SK-N-SH (cell line): ENCODE measurements at regions not wholly inside any gene's neighbourhood (a gene's known extent, or its start where the extent isn't known, plus 50 kb on each side); places are given as distances from the start of the nearest gene placed in this dataset.

ENCODE experiments used
- CTCF ChIA-PET: fragments of 300-600, 350-600 bp; formaldehyde crosslinking; extraction: SDS; loops from one replicate; lab custom pipeline; 2021; lab: Yijun Ruan, JAX
- POLR2A ChIA-PET: fragments of 350-600 bp; sonication (Branson Sonifier 250); formaldehyde crosslinking; extraction: SDS; loops from one replicate; lab custom pipeline; 2020; ENCODE audit warnings: antibody characterized with exemption, inconsistent platforms; lab: Yijun Ruan, JAX
- DNase-seq: peaks from one replicate; pipeline ENCODE4 v3.0.0; 2012
- H2AFZ ChIP-seq: fragments of 200-600 bp; sonication (generic); 2 replicates; pipeline ENCODE4 v1.8.1; 2016; ENCODE audit warnings: antibody characterized with exemption, mild to moderate bottlenecking, low read depth
- H3F3A ChIP-seq: fragments of 200-600 bp; sonication (generic); replicated peaks from 2 replicates; pipeline ENCODE3; 2016; ENCODE audit warnings: antibody characterized with exemption, mild to moderate bottlenecking; ENCODE audit not compliant: insufficient read depth
- H3K27ac ChIP-seq, 2 experiments: fragments of 200-500 bp in 1 of 2; fragments of 200-600 bp in 1 of 2; sonication (Bioruptor generic) in 1 of 2; sonication (generic), shearing (Covaris generic) in 1 of 2; 2 replicates each; pipeline versions ENCODE4 v1.5.1 to v1.6.1; 2014 to 2016; ENCODE audit warnings: low read depth in 2 of 2, inconsistent platforms in 1 of 2, low read length in 1 of 2, mild to moderate bottlenecking in 1 of 2, mixed read lengths in 1 of 2
- H3K27me3 ChIP-seq: fragments of 200-600 bp; sonication (generic), shearing (Covaris generic); 2 replicates; pipeline ENCODE4 v1.6.1; 2016; ENCODE audit warnings: mixed run types; ENCODE audit not compliant: insufficient read depth
- H3K36me3 ChIP-seq, 2 experiments: fragments of 200-500 bp in 1 of 2; fragments of 200-600 bp in 1 of 2; sonication (Bioruptor generic) in 1 of 2; sonication (generic) in 1 of 2; replicated peaks in 1 of 2; 2 replicates each; pipeline versions ENCODE3 to v1.5.1; 2014 to 2016; ENCODE audit warnings: low read length in 1 of 2, mild to moderate bottlenecking in 1 of 2; ENCODE audit not compliant: insufficient read depth in 2 of 2, control insufficient read depth in 1 of 2
- H3K4me1 ChIP-seq, 2 experiments: fragments of 200-500 bp in 1 of 2; fragments of 200-600 bp in 1 of 2; sonication (Bioruptor generic) in 1 of 2; sonication (generic), shearing (Covaris generic) in 1 of 2; 2 replicates each; pipeline versions ENCODE4 v1.5.1 to v1.6.1; 2014 to 2016; ENCODE audit warnings: low read depth in 1 of 2, low read length in 1 of 2, mixed run types in 1 of 2; ENCODE audit not compliant: insufficient read depth in 2 of 2, control insufficient read depth in 1 of 2
- H3K4me2 ChIP-seq: fragments of 200-600 bp; sonication (generic), shearing (Covaris generic); 2 replicates; pipeline ENCODE4 v1.6.1; 2017; ENCODE audit warnings: mixed run types
- H3K4me3 ChIP-seq, 2 experiments: fragments of 200-500 bp in 1 of 2; fragments of 200-600 bp in 1 of 2; sonication (Bioruptor generic) in 1 of 2; sonication (generic), shearing (Covaris generic) in 1 of 2; 2 replicates each; pipeline versions ENCODE4 v1.5.1 to v1.8.1; 2014 to 2016; ENCODE audit warnings: low read depth in 2 of 2, inconsistent platforms in 1 of 2, low read length in 1 of 2, mild to moderate bottlenecking in 1 of 2, mixed read lengths in 1 of 2, moderate library complexity in 1 of 2
- H3K79me2 ChIP-seq: fragments of 200-600 bp; sonication (generic); 2 replicates; pipeline ENCODE4 v1.8.1; 2017; ENCODE audit warnings: mild to moderate bottlenecking; ENCODE audit not compliant: insufficient read depth
- H3K9ac ChIP-seq: fragments of 200-600 bp; sonication (generic); 2 replicates; pipeline ENCODE4 v1.6.1; 2017; ENCODE audit warnings: mixed run types
- H3K9me2 ChIP-seq: fragments of 200-600 bp; sonication (generic); 2 replicates; pipeline ENCODE4 v1.6.1; 2017; ENCODE audit warnings: mixed run types
- H3K9me3 ChIP-seq: fragments of 200-600 bp; sonication (generic); 2 replicates; pipeline ENCODE4 v1.6.1; 2017; ENCODE audit warnings: mixed run types, mild to moderate bottlenecking, moderate library complexity
- H4K20me1 ChIP-seq: fragments of 200-600 bp; sonication (generic); 2 replicates; pipeline ENCODE4 v1.6.1; 2017; ENCODE audit warnings: mild to moderate bottlenecking, mixed run types; ENCODE audit not compliant: insufficient read depth
- FOSL2 ChIP-seq: IDR thresholded peaks from 2 replicates; pipeline ENCODE4 v1.4.0; 2012; ENCODE audit warnings: low read depth, mild to moderate bottlenecking, moderate library complexity, borderline replicate concordance
- FOXM1 ChIP-seq: IDR thresholded peaks from 2 replicates; pipeline ENCODE4 v1.4.0; 2012; ENCODE audit warnings: low read depth, mild to moderate bottlenecking
- GATA2 ChIP-seq: sonication (generic); formaldehyde crosslinking; IDR thresholded peaks from 2 replicates; pipeline ENCODE4 v1.5.0; 2020; ENCODE audit warnings: mild to moderate bottlenecking, missing genetic modification reagents
- JUND ChIP-seq: IDR thresholded peaks from 2 replicates; pipeline ENCODE4 v1.4.0; 2012
- RAD21 ChIP-seq: IDR thresholded peaks from 2 replicates; pipeline ENCODE4 v1.6.1; 2012; ENCODE audit warnings: mild to moderate bottlenecking, low read length
- RFX5 ChIP-seq: IDR thresholded peaks from 2 replicates; pipeline ENCODE4 v1.6.1; 2012; ENCODE audit warnings: mild to moderate bottlenecking, improper control_type of control experiment, low read length
- SIN3A ChIP-seq: IDR thresholded peaks from 2 replicates; pipeline ENCODE4 v1.6.1; 2012; ENCODE audit warnings: low read depth, mild to moderate bottlenecking, low read length, moderate library complexity, borderline replicate concordance
- TEAD4 ChIP-seq: IDR thresholded peaks from 2 replicates; pipeline ENCODE4 v1.4.0; 2012; ENCODE audit warnings: mild to moderate bottlenecking, borderline replicate concordance; ENCODE audit not compliant: insufficient read depth
- WGBS: methylation state at CpG from one replicate; pipeline ENCODE4 v1.1.6; 2017; ENCODE audit warnings: low lambda C conversion rate; 5-methylcytosine and 5-hydroxymethylcytosine counted together
- TF ChIP-seq, protein P1 (sequence below): fragments of 200-600 bp; sonication (generic); IDR thresholded peaks from 2 replicates; pipeline ENCODE4 v1.6.1; 2017; ENCODE audit warnings: antibody characterized with exemption, mild to moderate bottlenecking, moderate library complexity
- TF ChIP-seq, protein P2 (sequence below): IDR thresholded peaks from 2 replicates; pipeline ENCODE4 v1.4.0; 2012; ENCODE audit warnings: low read depth
- TF ChIP-seq, protein P3 (sequence below): fragments of 150-350 bp; IDR thresholded peaks from 2 replicates; pipeline ENCODE4 v1.6.1; 2017; ENCODE audit warnings: antibody characterized with exemption, low read length, low read depth, borderline replicate concordance

DNA sequence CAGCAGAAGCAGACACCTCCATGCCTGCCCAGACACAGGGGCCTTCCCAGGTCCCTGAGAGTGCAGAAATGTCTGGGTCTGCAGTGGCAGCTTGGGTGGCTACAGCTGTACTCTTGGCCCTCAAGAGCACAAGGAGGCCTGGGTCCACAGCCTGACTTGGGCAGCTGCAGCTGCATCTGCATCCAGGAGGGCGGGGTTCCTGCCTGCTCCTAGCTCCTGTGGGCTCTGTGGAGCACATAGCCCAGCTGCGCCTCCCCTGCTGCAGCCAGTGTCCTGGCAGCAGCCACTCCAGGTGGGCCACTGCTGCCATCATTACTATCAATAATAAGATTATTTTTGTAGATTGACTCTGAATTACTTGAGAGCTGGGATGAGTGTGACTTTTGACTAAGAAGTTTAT lies 162.0 kb upstream of the PTCH1 start:
- CTCF ChIA-PET, result no interaction called here
- H3K9me3 ChIP-seq, result no peaks in the 10 kb centered on the region
- H4K20me1 ChIP-seq, result no peaks in the 10 kb centered on the region
- no peaks in the 10 kb centered on the region for H3F3A ChIP-seq
- no peaks in the 10 kb centered on the region for H3K79me2 ChIP-seq
- H3K36me3 ChIP-seq, result no peaks in the 10 kb centered on the region
- TF ChIP-seq SIN3A (no peak), TEAD4 (no peak), RAD21 (no peak), FOXM1 (no peak), RFX5 (no peak), FOSL2 (no peak), JUND (no peak)
- TF ChIP-seq, protein P1, sequence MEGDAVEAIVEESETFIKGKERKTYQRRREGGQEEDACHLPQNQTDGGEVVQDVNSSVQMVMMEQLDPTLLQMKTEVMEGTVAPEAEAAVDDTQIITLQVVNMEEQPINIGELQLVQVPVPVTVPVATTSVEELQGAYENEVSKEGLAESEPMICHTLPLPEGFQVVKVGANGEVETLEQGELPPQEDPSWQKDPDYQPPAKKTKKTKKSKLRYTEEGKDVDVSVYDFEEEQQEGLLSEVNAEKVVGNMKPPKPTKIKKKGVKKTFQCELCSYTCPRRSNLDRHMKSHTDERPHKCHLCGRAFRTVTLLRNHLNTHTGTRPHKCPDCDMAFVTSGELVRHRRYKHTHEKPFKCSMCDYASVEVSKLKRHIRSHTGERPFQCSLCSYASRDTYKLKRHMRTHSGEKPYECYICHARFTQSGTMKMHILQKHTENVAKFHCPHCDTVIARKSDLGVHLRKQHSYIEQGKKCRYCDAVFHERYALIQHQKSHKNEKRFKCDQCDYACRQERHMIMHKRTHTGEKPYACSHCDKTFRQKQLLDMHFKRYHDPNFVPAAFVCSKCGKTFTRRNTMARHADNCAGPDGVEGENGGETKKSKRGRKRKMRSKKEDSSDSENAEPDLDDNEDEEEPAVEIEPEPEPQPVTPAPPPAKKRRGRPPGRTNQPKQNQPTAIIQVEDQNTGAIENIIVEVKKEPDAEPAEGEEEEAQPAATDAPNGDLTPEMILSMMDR, result no peak
- TF ChIP-seq, protein P2, sequence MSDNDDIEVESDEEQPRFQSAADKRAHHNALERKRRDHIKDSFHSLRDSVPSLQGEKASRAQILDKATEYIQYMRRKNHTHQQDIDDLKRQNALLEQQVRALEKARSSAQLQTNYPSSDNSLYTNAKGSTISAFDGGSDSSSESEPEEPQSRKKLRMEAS, result no peak
- TF ChIP-seq, protein P3, sequence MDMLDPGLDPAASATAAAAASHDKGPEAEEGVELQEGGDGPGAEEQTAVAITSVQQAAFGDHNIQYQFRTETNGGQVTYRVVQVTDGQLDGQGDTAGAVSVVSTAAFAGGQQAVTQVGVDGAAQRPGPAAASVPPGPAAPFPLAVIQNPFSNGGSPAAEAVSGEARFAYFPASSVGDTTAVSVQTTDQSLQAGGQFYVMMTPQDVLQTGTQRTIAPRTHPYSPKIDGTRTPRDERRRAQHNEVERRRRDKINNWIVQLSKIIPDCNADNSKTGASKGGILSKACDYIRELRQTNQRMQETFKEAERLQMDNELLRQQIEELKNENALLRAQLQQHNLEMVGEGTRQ, result no peak
- no peak for DNase-seq
- no peak overlapping the region for H3K9ac ChIP-seq
- no peak overlapping the region for H2AFZ ChIP-seq
- 63% methylated on average over 1 of the region's 2 CpGs for WGBS
- H3K27me3 ChIP-seq, result no peaks in the 10 kb centered on the region
- H3K4me2 ChIP-seq, result no peak overlapping the region
- H3K9me2 ChIP-seq, result no peaks in the 10 kb centered on the region
- POLR2A ChIA-PET, result interaction anchor here (0.8 kb wide), 1 partner anchor 196 kb away, joined by 3 read pairs; the partner anchor contains the start of gene ERCC6L2
- peaks cover 0 to 2% of the 10 kb centered on the region in 2 experiments; a peak in 1 of 4 replicates for H3K4me1 ChIP-seq
- H3K4me3 ChIP-seq, result no peak overlapping the region
- no peak overlapping the region for H3K27ac ChIP-seq

DNA sequence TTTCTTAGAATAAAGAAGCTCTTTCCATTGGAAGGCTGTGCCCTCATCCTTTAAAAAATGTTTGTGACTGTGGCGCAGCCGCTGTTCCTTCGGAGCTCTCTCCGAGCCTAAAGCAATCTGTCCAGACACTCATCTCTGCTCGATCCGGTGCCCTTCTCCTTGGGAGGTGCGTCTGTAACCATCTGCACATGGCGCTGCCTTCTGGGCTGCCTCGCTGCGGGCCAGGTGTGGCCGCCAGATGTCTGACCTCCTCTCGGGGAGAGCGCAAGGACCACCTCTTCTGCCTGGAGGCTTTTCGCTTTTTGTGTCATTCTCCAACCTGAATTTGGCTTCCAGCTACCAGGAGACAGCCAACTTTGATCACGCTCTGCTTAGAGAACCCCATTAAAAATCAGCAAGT lies 153.4 kb upstream of the PTCH1 start:
- Histone ChIP-seq H3K36me3 (no peaks in the 10 kb centered on the region), H4K20me1 (no peaks in the 10 kb centered on the region), H3K4me1 (peaks cover 0 to 17% of the 10 kb centered on the region in 2 experiments; a peak in 2 of 4 replicates), H3K27ac (no peak overlapping the region; a peak in 1 of 4 replicates), H3K79me2 (no peaks in the 10 kb centered on the region), H2AFZ (no peak overlapping the region), H3K9ac (no peak overlapping the region), H3F3A (no peaks in the 10 kb centered on the region), H3K27me3 (no peaks in the 10 kb centered on the region), H3K9me3 (no peaks in the 10 kb centered on the region), H3K4me3 (no peak overlapping the region), H3K4me2 (no peak overlapping the region), H3K9me2 (no peaks in the 10 kb centered on the region)
- DNase-seq, result peak; percentile 57
- WGBS, result 53% methylated on average over 9 of the region's 15 CpGs
- CTCF ChIA-PET, result interaction anchor here (0.6 to 1.3 kb wide), 2 partner anchors 204 to 549 kb away, joined by 3 read pairs; no protein-coding TSS in a partner anchor
- 0 out of 2 replicates have a peak, but pooled peaks have one; percentile 25 for TF ChIP-seq GATA2 (CRISPR knock-in tag)
- TF ChIP-seq FOSL2, result no peak
- POLR2A ChIA-PET, result no interaction called here
